H4 (cell line): ENCODE measurements at regions not wholly inside any gene's neighbourhood (a gene's known extent, or its start where the extent isn't known, plus 50 kb on each side); places are given as distances from the start of the nearest gene placed in this dataset.
"Not testable (repeated sequence)": the region's sequence is repeated elsewhere in the genome, so short reads cannot be mapped to it uniquely, and the experiment has no call there.

Source experiments
- DNase-seq: peaks from one replicate; pipeline ENCODE4 v3.0.0-alpha.2; 2015; ENCODE audit warnings: low spot score

- DNase-seq = no peak
Observed at GRCh38 chr11:103584720-103585119, 451.7 kb upstream of the DDI1 start.

GRCh38 chr11:103585401-103585800, 451.0 kb upstream of the DDI1 start:
- DNase-seq = no peak

GRCh38 chr11:103585911-103586310, 450.5 kb upstream of the DDI1 start:
- DNase-seq = no peak

GRCh38 chr11:103586756-103587155, 449.7 kb upstream of the DDI1 start:
- DNase-seq = no peak

- no peak for DNase-seq
Observed at GRCh38 chr11:103587901-103588788, 448.3 kb upstream of the DDI1 start.

GRCh38 chr11:103591554-103591953, 444.9 kb upstream of the DDI1 start:
- DNase-seq = no peak

- no peak for DNase-seq
Observed at GRCh38 chr11:103594283-103594682, 442.2 kb upstream of the DDI1 start.

- DNase-seq = no peak
Observed at GRCh38 chr11:103596315-103596714, 440.1 kb upstream of the DDI1 start.

GRCh38 chr11:103601225-103601846, 435.1 kb upstream of the DDI1 start:
- peak; percentile 72 for DNase-seq

GRCh38 chr11:103602840-103603239, 433.6 kb upstream of the DDI1 start:
- no peak for DNase-seq

- DNase-seq = no peak
Observed at GRCh38 chr11:103604310-103604709, 432.1 kb upstream of the DDI1 start.

- no peak for DNase-seq
Observed at GRCh38 chr11:103608566-103608965, 427.9 kb upstream of the DDI1 start.

GRCh38 chr11:103609117-103610066, 427.0 kb upstream of the DDI1 start:
- peak; percentile 96 for DNase-seq

- no peak for DNase-seq
Observed at GRCh38 chr11:103610435-103610834, 426.0 kb upstream of the DDI1 start.

- peak; percentile 14 for DNase-seq
Observed at GRCh38 chr11:103611526-103612260, 424.7 kb upstream of the DDI1 start.

- DNase-seq = not testable (repeated sequence)
Observed at GRCh38 chr11:103612451-103612850, 424.0 kb upstream of the DDI1 start.

- DNase-seq = not testable (repeated sequence)
Observed at GRCh38 chr11:103616586-103616985, 419.9 kb upstream of the DDI1 start.

- DNase-seq = no peak
Observed at GRCh38 chr11:103618528-103618927, 417.9 kb upstream of the DDI1 start.

GRCh38 chr11:103619480-103619879, 417.0 kb upstream of the DDI1 start:
- DNase-seq = peak; percentile 33

GRCh38 chr11:103619938-103620337, 416.5 kb upstream of the DDI1 start:
- DNase-seq = no peak

- DNase-seq = no peak
Observed at GRCh38 chr11:103622296-103622695, 414.1 kb upstream of the DDI1 start.
